BLaER1 (cell line): ENCODE measurements at regions not wholly inside any gene's neighbourhood (a gene's known extent, or its start where the extent isn't known, plus 50 kb on each side); places are given as distances from the start of the nearest gene placed in this dataset.

ENCODE experiments used
- H3K27ac ChIP-seq: shearing (Covaris generic); formaldehyde crosslinking; 2 replicates; pipeline ENCODE4 v1.8.1; 2022
- H3K27me3 ChIP-seq: shearing (Covaris generic); formaldehyde crosslinking; 2 replicates; pipeline ENCODE4 v1.8.1; 2022
- H3K36me3 ChIP-seq: shearing (Covaris generic); formaldehyde crosslinking; 2 replicates; pipeline ENCODE4 v1.8.1; 2022
- H3K4me1 ChIP-seq: shearing (Covaris generic); formaldehyde crosslinking; 2 replicates; pipeline ENCODE4 v1.8.1; 2022
- H3K4me2 ChIP-seq: shearing (Covaris generic); formaldehyde crosslinking; 2 replicates; pipeline ENCODE4 v1.8.1; 2022
- H3K4me3 ChIP-seq: shearing (Covaris generic); formaldehyde crosslinking; 2 replicates; pipeline ENCODE4 v1.8.1; 2022
- H3K9ac ChIP-seq: shearing (Covaris generic); formaldehyde crosslinking; 2 replicates; pipeline ENCODE4 v1.8.1; 2022
- H3K9me3 ChIP-seq: shearing (Covaris generic); formaldehyde crosslinking; 2 replicates; pipeline ENCODE4 v1.8.1; 2022
- H4K20me1 ChIP-seq: shearing (Covaris generic); formaldehyde crosslinking; 2 replicates; pipeline ENCODE4 v1.8.1; 2022
- Cebpa-rat ChIP-seq: shearing (Covaris generic); IDR thresholded peaks from 2 replicates; pipeline ENCODE4 v1.8.1; 2022

DNA sequence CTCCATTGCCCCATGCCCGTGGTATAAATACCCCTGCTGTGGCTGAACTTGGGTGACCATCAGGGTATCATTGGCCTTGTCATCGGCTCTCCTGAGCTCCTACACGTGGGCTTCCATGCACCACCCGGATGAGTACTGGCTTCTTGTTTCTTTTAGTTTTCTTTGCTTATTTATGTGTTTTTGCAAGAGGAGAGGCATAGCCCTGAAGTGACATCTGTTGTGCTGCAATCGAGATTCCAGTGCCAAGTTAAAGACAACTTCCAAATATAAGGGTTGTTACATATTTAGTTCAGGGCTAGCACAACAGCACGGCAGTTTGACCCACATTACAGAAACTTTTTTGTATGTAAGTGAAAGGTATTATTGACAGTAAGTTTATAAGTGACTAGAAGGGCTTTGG lies 1087.1 kb downstream of the TBC1D22A start:
- Histone ChIP-seq H3K4me1 (peaks cover 31% of the 10 kb centered on the region), H3K4me2 (no peak overlapping the region), H3K36me3 (no peaks in the 10 kb centered on the region), H3K4me3 (no peak overlapping the region), H3K27ac (no peak overlapping the region), H4K20me1 (no peaks in the 10 kb centered on the region), H3K9me3 (no peaks in the 10 kb centered on the region), H3K9ac (no peak overlapping the region), H3K27me3 (peaks cover 5% of the 10 kb centered on the region; the same call in 1 of the 2 replicates)
- no peak for TF ChIP-seq Cebpa-rat

DNA sequence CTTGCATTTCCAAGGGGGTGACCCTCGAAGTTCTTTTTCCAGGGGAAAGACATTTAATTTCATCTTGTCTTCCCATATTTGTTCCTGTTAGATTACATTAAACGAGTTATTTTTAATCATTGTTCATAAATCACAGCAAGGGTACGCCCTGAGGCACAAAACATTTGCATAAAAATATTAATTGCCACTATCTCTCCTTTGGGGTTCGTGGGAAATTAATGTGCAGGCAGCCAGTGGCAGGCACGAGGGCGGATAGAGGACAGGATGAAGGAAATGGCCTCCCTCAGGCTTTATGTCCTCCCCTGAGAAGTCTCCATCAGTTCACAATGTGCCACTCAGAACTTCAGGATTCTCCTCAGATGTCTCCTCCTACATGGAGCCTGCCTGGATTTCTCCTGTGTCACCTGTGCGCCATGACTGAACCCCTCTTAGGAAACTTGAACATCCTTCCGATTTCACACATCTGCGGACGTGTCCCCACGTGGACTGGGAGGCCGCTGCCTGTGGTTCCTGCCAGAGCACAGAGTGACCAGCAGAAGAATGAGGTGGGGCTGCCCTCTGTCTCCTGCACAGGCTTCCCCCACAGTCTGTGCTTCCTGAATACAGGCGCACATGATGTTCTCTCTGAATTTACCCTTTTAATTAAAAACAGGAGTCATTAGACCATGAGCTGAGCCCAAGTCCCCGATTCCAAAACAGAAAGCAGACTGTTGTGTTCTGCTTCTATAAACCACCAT lies 1085.9 kb downstream of the TBC1D22A start:
- H3K27me3 ChIP-seq: peaks cover 5% of the 10 kb centered on the region; the same call in 1 of the 2 replicates
- H3K4me1 ChIP-seq: peaks cover 25% of the 10 kb centered on the region
- H3K9ac ChIP-seq: no peak overlapping the region
- H3K4me2 ChIP-seq: no peak overlapping the region
- no peaks in the 10 kb centered on the region for H3K36me3 ChIP-seq
- H3K9me3 ChIP-seq: no peaks in the 10 kb centered on the region
- H3K27ac ChIP-seq: no peak overlapping the region
- no peaks in the 10 kb centered on the region for H4K20me1 ChIP-seq
- no peak overlapping the region for H3K4me3 ChIP-seq
- TF ChIP-seq Cebpa-rat: no peak

DNA sequence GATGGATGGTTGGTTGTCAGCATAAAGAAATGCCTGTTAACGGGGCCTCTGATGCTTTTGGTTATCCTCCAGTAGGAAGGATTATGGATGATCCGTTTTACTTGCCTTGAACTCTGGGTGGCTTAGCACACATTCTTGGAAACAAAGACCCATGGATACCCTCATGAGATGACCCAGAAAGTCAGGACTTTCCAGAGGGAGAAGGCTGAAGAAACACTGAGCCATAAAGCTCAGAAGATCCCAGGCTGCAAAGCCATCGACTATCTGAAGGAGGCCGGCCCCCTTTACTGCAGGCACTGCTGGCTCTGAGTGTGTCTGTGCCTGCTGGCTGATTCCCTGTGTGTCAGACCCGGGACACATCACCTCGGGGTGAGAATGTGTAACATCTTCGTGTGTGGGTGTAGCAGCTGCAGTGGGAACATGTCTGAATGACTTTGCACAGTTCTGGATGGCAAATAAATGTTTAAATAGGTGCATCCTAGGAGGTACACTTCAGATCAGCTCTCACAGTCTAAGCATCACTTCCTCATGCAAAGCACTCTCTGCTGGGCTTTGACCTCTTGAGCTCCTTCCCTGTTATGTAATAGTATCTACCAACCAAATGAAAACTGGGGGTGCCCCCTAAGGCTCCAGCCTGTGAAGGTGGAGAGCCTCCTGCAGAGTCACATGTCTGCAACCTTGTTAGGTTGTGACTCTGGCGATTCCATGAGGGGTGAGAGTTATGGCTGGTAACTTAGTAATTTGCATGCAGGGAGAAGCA lies 1084.9 kb downstream of the TBC1D22A start:
- Histone ChIP-seq H3K9ac (no peak overlapping the region), H3K36me3 (no peaks in the 10 kb centered on the region), H3K4me2 (no peak overlapping the region), H3K9me3 (no peaks in the 10 kb centered on the region), H3K27ac (no peak overlapping the region), H3K27me3 (peaks cover 1% of the 10 kb centered on the region; the same call in 1 of the 2 replicates), H3K4me1 (peaks cover 23% of the 10 kb centered on the region), H3K4me3 (no peak overlapping the region), H4K20me1 (no peaks in the 10 kb centered on the region)
- no peak for TF ChIP-seq Cebpa-rat

DNA sequence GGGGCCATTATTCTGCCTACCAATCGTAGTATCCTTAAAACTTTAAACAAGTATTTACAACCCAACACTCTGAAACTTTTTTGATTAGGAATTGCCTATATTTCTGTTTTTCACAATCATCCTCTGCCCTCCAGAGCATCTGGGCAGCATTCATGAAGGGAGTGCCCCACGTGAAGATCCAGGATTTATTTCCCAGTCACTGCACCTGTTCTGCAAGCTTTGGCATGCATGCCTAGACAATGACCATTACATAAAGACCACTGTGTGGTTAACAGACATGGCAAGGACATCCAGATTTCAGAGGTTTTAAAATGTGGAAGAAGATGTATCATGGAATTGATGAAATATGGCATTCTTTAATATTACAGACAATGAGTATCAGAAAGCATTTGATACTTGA lies 1083.8 kb downstream of the TBC1D22A start:
- Histone ChIP-seq H3K27ac (no peak overlapping the region), H3K9me3 (no peaks in the 10 kb centered on the region)
- no peak for TF ChIP-seq Cebpa-rat

DNA sequence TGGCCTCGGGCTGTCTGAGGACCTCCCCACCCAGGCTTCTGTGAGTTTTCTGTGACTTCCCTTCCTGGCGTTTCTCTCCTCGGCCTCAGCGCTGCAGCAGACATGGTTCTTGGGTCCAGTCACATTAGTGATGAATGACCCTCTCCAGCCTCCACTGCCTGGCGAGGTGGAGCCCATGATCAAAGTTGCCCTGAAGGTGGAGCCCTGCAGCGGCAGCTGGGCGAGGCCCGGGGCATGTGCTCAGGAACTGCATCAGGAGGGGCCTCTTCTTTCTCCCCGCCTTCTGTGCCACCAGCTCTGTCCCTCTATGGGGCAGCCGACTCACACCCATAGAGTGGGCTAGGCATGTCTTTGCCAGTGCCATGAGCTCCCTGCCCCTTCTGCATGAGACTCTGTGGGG lies 1079.7 kb downstream of the TBC1D22A start:
- Histone ChIP-seq H4K20me1 (peaks cover 9% of the 10 kb centered on the region; the same call in 1 of the 2 replicates), H3K9ac (no peak overlapping the region), H3K27ac (no peak overlapping the region), H3K36me3 (no peaks in the 10 kb centered on the region), H3K4me3 (no peak overlapping the region), H3K4me1 (peaks cover 30% of the 10 kb centered on the region), H3K27me3 (no peaks in the 10 kb centered on the region), H3K4me2 (peak overlapping the region; percentile 77), H3K9me3 (no peaks in the 10 kb centered on the region)
- TF ChIP-seq Cebpa-rat: no peak

More for the DNA sequence above, 1083.8 kb downstream of the TBC1D22A start:
- no peak overlapping the region for H3K4me3 ChIP-seq
- H3K4me1 ChIP-seq: peaks cover 23% of the 10 kb centered on the region
- no peaks in the 10 kb centered on the region for H3K36me3 ChIP-seq
- H3K27me3 ChIP-seq: no peaks in the 10 kb centered on the region
- no peak overlapping the region for H3K4me2 ChIP-seq
- H3K9ac ChIP-seq: no peak overlapping the region
- peaks cover 6% of the 10 kb centered on the region; the same call in 1 of the 2 replicates for H4K20me1 ChIP-seq

DNA sequence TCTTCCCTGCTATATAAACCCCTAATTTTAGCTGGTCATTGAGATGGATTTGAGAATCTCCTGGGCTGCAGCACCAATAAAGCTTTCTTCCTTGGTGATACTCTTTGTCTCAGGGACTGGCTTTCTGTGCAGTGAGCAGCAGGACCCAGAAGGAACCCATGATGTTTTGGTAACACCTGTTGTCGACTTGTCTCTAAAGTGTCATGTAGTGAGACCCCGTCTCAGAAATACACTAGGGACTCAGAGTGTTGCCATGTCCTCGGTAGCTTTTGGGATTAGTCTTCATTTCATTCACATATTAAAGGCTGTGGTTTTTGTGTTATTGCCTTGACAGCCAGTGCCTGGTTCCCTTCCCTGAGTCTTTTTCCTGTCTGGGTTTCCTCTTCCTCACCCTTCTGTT lies 1078.7 kb downstream of the TBC1D22A start:
- TF ChIP-seq Cebpa-rat: no peak
- Histone ChIP-seq H3K4me3 (no peak overlapping the region), H3K9me3 (no peaks in the 10 kb centered on the region), H3K4me2 (peak overlapping the region; percentile 77), H4K20me1 (peaks cover 9% of the 10 kb centered on the region; the same call in 1 of the 2 replicates), H3K9ac (no peak overlapping the region), H3K36me3 (no peaks in the 10 kb centered on the region), H3K27ac (no peak overlapping the region), H3K4me1 (peaks cover 30% of the 10 kb centered on the region), H3K27me3 (no peaks in the 10 kb centered on the region)

DNA sequence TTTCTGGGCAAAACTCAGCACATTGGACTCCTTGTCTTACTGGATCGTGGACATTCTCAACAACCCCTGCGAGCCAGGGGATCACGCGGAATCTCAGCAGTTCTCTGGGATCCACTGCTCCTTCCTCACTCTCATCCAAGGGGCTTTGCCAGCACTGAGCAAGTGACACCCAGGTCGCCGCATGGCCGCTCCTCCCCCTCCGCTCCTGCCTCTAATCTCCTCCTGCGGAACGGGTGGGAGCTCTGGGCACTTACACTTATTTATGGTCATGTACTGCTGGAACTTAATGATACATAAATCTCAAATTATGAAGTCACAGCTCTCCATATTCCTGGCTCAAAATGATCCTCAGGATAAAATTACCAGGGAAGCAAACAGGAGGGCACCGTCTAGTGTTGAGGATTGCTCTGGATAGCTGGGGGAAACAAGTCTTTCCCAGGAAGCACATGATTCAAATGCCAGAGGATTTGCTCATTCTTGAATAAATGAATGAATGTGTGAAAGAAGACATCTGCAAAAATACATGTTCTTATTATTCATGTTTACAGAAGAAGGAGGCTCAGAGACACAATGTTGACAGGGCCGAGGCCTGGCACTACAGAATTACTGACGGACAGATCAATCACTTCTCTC lies 1077.3 kb downstream of the TBC1D22A start:
- peak overlapping the region; percentile 77 for H3K4me2 ChIP-seq
- H3K27me3 ChIP-seq: no peaks in the 10 kb centered on the region
- peaks cover 37% of the 10 kb centered on the region for H3K4me1 ChIP-seq
- H4K20me1 ChIP-seq: peaks cover 9% of the 10 kb centered on the region; the same call in 1 of the 2 replicates
- no peak for TF ChIP-seq Cebpa-rat
- no peaks in the 10 kb centered on the region for H3K9me3 ChIP-seq
- no peak overlapping the region for H3K27ac ChIP-seq
- H3K4me3 ChIP-seq: no peak overlapping the region
- no peak overlapping the region for H3K9ac ChIP-seq
- H3K36me3 ChIP-seq: no peaks in the 10 kb centered on the region

DNA sequence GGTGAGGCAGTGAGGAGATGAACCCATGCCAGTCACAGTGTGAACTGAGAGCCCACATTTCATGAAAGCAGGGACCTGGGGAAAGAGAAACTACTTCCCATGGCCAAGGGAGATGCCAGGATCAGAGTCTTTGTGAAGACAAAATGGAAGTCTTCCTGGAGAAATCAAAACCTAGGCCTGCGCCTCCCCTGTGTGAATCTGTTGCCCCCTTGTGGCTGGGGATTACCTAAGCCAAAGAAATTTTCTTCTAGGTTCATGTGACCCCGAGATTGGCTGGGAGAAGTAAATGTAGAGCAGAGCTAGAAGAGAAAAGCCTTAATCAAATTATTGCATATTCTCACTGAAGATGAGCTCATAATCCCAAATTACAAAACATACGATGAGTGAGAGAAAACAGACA lies 1075.3 kb downstream of the TBC1D22A start:
- H3K36me3 ChIP-seq: no peaks in the 10 kb centered on the region
- peaks cover 9% of the 10 kb centered on the region; the same call in 1 of the 2 replicates for H4K20me1 ChIP-seq
- H3K9ac ChIP-seq: no peak overlapping the region
- peaks cover 37% of the 10 kb centered on the region for H3K4me1 ChIP-seq
- H3K27me3 ChIP-seq: no peaks in the 10 kb centered on the region
- H3K27ac ChIP-seq: no peak overlapping the region
- H3K4me3 ChIP-seq: no peak overlapping the region
- no peaks in the 10 kb centered on the region for H3K9me3 ChIP-seq
- TF ChIP-seq Cebpa-rat: no peak
- H3K4me2 ChIP-seq: no peak overlapping the region

DNA sequence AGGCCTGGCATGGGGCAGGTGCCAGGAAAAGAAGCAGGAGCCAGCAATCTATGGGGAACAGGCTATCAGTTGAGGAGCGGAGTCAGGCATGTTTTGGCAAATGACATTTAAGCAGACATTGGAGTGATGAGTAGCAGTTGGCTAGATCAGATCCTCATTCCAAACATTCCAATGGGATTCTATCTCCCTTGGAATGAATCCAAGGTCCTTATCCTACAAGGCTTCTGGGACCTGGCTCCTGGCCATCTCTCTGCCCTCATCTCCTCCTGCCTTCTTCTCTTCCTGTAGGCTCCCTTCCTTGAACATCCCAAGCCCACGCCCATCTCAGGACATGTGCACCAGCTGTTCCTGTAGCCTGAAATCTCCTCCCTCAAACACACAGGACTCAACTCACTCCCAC lies 1074.5 kb downstream of the TBC1D22A start:
- no peak overlapping the region for H3K4me2 ChIP-seq
- no peak overlapping the region for H3K27ac ChIP-seq
- H3K4me1 ChIP-seq: peaks cover 31% of the 10 kb centered on the region
- no peak for TF ChIP-seq Cebpa-rat
- H3K36me3 ChIP-seq: no peaks in the 10 kb centered on the region
- H3K27me3 ChIP-seq: no peaks in the 10 kb centered on the region
- H3K4me3 ChIP-seq: no peak overlapping the region
- no peaks in the 10 kb centered on the region for H3K9me3 ChIP-seq
- H4K20me1 ChIP-seq: peaks cover 9% of the 10 kb centered on the region; the same call in 1 of the 2 replicates
- H3K9ac ChIP-seq: no peak overlapping the region

DNA sequence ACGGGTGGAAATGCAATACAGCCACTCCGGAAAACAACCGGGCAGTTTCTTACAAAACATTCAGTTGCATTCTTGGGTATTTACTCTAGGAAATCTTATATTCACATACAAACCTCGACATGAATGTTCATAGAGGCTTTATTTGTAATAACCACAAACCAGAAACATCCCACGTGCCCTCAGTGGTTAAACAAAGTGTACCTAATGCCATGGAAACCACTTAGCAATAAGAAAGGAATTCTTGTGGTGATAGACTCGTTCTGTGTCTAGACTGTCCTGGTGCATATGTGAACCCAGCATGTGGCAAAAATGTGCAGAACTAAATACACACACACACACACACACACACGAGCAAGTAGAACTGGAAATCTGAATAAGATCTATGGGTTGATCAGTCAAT lies 1073.3 kb downstream of the TBC1D22A start:
- no peak overlapping the region for H3K27ac ChIP-seq
- no peak for TF ChIP-seq Cebpa-rat

More for the DNA sequence above, 1073.3 kb downstream of the TBC1D22A start:
- Histone ChIP-seq H4K20me1 (no peaks in the 10 kb centered on the region), H3K4me1 (peaks cover 19% of the 10 kb centered on the region), H3K9ac (no peak overlapping the region), H3K9me3 (no peaks in the 10 kb centered on the region), H3K36me3 (no peaks in the 10 kb centered on the region), H3K27me3 (no peaks in the 10 kb centered on the region), H3K4me2 (0 out of 2 replicates have a peak overlapping the region, but pooled peaks have one; percentile 3), H3K4me3 (no peak overlapping the region)
